ENCODE measurements at regions not wholly inside any gene's neighbourhood (a gene's known extent, or its start where the extent isn't known, plus 50 kb on each side); places are given as distances from the start of the nearest gene placed in this dataset.

- 23% methylated on average over 11 of the region's 11 CpGs for WGBS (ENCODE audit: insufficient coverage, insufficient replicate concordance, low lambda C conversion rate, missing lambda C conversion rate)
- Histone ChIP-seq H4K20me1 (ENCODE audit: control insufficient read depth, insufficient read depth) (no peaks in the 10 kb centered on the region), H3K4me2 (ENCODE audit: control insufficient read depth, insufficient read depth) (no peak overlapping the region), H3K27me3 (replicated peaks in 1 of 2; ENCODE audit: control insufficient read depth in 2 of 2, insufficient read depth in 2 of 2, low read length in 1 of 2) (no peaks in the 10 kb centered on the region), H3K79me2 (ENCODE audit: control insufficient read depth, insufficient read depth, low read length) (no peaks in the 10 kb centered on the region), H3K9me3 (replicated peaks; ENCODE audit: control insufficient read depth, insufficient read depth, low read length) (no peaks in the 10 kb centered on the region), H2AFZ (ENCODE audit: control insufficient read depth, low read depth, low read length) (no peak overlapping the region), H3K27ac (ENCODE audit: control insufficient read depth, insufficient read depth) (no peak overlapping the region), H3K36me3 (ENCODE audit: control insufficient read depth in 2 of 2, insufficient read depth in 2 of 2, low read length in 1 of 2) (no peaks in the 10 kb centered on the region), H3K9ac (ENCODE audit: control insufficient read depth, insufficient read depth, low read length) (no peak overlapping the region), H3K4me1 (ENCODE audit: control insufficient read depth, insufficient read depth, low read length) (no peaks in the 10 kb centered on the region), H3K4me3 (no peak overlapping the region)
- no peak for FAIRE-seq
- TF ChIP-seq LARP7 (IDR thresholded peaks at IDR 0.05) (no peak), JUNB (IDR thresholded peaks at IDR 0.05) (no peak), RAD21 (IDR thresholded peaks at IDR 0.05; ENCODE audit: insufficient read depth, low read depth, low read length) (no peak), SMAD5 (IDR thresholded peaks at IDR 0.05; ENCODE audit: low read depth) (no peak), NFYB (IDR thresholded peaks at IDR 0.05; ENCODE audit: insufficient read depth, low read depth, low read length) (no peak), MYC (IDR thresholded peaks at IDR 0.05; ENCODE audit: insufficient read depth, insufficient read length, insufficient replicate concordance, low read length, severe bottlenecking) (no peak)
- intact Hi-C loops (cut with micrococcal nuclease; ENCODE audit: unreplicated experiment): no loop called here
- CTCF ChIA-PET: no interaction called here
- SMC1A ChIA-PET (ENCODE audit: uncharacterized antibody, unreplicated experiment): no interaction called here
- in situ Hi-C loops (cut with MboI): no loop called here
- no peak for ATAC-seq
- POLR2A ChIA-PET: no interaction called here
- RAD21 ChIA-PET (ENCODE audit: unreplicated experiment): no interaction called here
- no TSS peak for BruUV-seq (replicated peaks)
- no peak for DNase-seq (ENCODE audit: low read depth, low spot score)
Measured at GRCh38 chr2:239902749-239903201, 122.4 kb downstream of the NDUFA10 start.

GRCh38 chr2:239898292-239898925, 126.7 kb downstream of the NDUFA10 start:
- no peaks in the 10 kb centered on the region for H3K27me3 ChIP-seq (replicated peaks in 1 of 2; ENCODE audit: control insufficient read depth in 2 of 2, insufficient read depth in 2 of 2, low read length in 1 of 2)
- no peaks in the 10 kb centered on the region; the same call in 2 of the 3 replicates for H3K9me3 ChIP-seq (replicated peaks; ENCODE audit: control insufficient read depth, insufficient read depth, low read length)
- ATAC-seq (no peak), FAIRE-seq (no peak), DNase-seq (ENCODE audit: low read depth, low spot score) (no peak)
- H3K4me1 ChIP-seq (ENCODE audit: control insufficient read depth, insufficient read depth, low read length): no peaks in the 10 kb centered on the region
- intact Hi-C loops (cut with micrococcal nuclease; ENCODE audit: unreplicated experiment) (no loop called here), in situ Hi-C loops (cut with MboI) (no loop called here)
- no TSS peak for BruUV-seq (replicated peaks)
- no peaks in the 10 kb centered on the region for H3K36me3 ChIP-seq (ENCODE audit: control insufficient read depth in 2 of 2, insufficient read depth in 2 of 2, low read length in 1 of 2)
- RAD21 ChIA-PET (ENCODE audit: unreplicated experiment): no interaction called here
- no peak overlapping the region for H2AFZ ChIP-seq (ENCODE audit: control insufficient read depth, low read depth, low read length)
- CTCF ChIA-PET: no interaction called here
- H3K4me3 ChIP-seq: no peak overlapping the region
- no peaks in the 10 kb centered on the region for H4K20me1 ChIP-seq (ENCODE audit: control insufficient read depth, insufficient read depth)
- SMC1A ChIA-PET (ENCODE audit: uncharacterized antibody, unreplicated experiment): no interaction called here
- H3K79me2 ChIP-seq (ENCODE audit: control insufficient read depth, insufficient read depth, low read length): no peaks in the 10 kb centered on the region
- no peak overlapping the region for H3K9ac ChIP-seq (ENCODE audit: control insufficient read depth, insufficient read depth, low read length)
- H3K4me2 ChIP-seq (ENCODE audit: control insufficient read depth, insufficient read depth): no peak overlapping the region
- H3K27ac ChIP-seq (ENCODE audit: control insufficient read depth, insufficient read depth): no peak overlapping the region
- 34% methylated on average over 13 of the region's 13 CpGs for WGBS (ENCODE audit: insufficient coverage, insufficient replicate concordance, low lambda C conversion rate, missing lambda C conversion rate)
- POLR2A ChIA-PET: no interaction called here
- TF ChIP-seq EGR1 (IDR thresholded peaks at IDR 0.05; ENCODE audit: borderline replicate concordance in 1 of 2, low read depth in 2 of 2, low read length in 2 of 2) (no peak), PKNOX1 (IDR thresholded peaks at IDR 0.05) (no peak), KLF5 (IDR thresholded peaks at IDR 0.05; ENCODE audit: partially characterized antibody) (no peak), BCLAF1 (IDR thresholded peaks at IDR 0.05) (no peak), ATF2 (IDR thresholded peaks at IDR 0.05; ENCODE audit: low read length) (no peak), FOS (IDR thresholded peaks at IDR 0.05; ENCODE audit: borderline replicate concordance, extremely low read depth, insufficient read length) (no peak), ZZZ3 (IDR thresholded peaks at IDR 0.05; ENCODE audit: control insufficient read depth, insufficient read length, low read depth) (no peak)

Measured in GM12878 (cell line).